Vagina (tissue), 2 donors: ENCODE measurements at regions not wholly inside any gene's neighbourhood (a gene's known extent, or its start where the extent isn't known, plus 50 kb on each side); places are given as distances from the start of the nearest gene placed in this dataset.

ENCODE experiments used
- POLR2A ChIP-seq, 2 donors: fragments of 450-650 bp; IDR thresholded peaks; one replicate each; pipeline ENCODE4 v1.6.1; 2017; ENCODE audit warnings: antibody characterized with exemption in 2 of 2, mild to moderate bottlenecking in 2 of 2, moderate library complexity in 2 of 2
- POLR2AphosphoS5 ChIP-seq, 2 donors: sonication (generic); formaldehyde crosslinking; IDR thresholded peaks; one replicate each; pipeline ENCODE4 v1.9.0; 2017; ENCODE audit warnings: antibody characterized with exemption in 2 of 2, mild to moderate bottlenecking in 2 of 2, low read depth in 1 of 2; ENCODE audit not compliant: insufficient read depth in 1 of 2
- TF ChIP-seq, protein P1 (sequence below), 3 experiments: fragments of 450-650 bp in 2 of 3; fragments of 200-600 bp in 1 of 3; sonication (generic) in 1 of 3; IDR thresholded peaks; one replicate each; pipeline ENCODE4 v1.5.1; 2017 to 2019; ENCODE audit warnings: antibody characterized with exemption in 3 of 3, mild to moderate bottlenecking in 2 of 3, moderate library complexity in 2 of 3

DNA sequence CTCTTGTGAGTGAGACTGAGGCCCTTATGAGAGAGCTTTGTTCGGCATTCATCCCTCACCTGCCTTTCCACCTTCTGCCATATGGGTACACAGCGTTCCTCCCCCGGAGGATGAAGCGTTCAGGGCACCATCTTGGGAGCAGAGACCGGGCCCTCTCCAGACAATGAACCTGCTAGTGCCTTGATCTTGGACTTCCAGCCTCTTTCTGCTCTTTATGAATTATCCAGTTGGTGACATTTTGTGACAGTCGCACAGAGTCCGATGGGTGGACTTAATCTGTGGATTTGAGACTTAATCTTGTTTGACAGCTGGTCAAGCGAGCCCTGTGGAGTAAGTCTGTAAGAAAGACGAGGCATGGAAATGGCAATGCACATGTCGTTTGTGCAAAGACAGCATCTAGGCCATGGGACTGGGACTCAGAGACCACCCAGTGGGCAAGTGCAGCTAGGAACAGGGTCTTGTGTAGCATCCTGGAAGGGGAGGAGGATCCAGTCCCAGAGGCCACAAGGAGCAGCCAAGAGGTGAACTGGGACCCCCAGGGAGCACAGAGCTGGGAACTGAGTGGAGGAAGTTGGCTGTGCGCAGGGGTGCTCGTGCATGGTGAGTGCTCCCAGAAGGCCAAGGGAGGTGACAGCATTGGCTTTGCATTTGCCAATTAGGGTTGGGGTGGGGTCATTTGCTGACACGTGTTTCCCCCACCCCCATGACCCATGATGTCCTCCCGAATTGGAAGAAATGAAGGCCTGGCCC, 69.5 kb upstream of the HDAC4 start:
- TF ChIP-seq POLR2A (IDR thresholded peaks at IDR 0.05) = no peak
- no peak for TF ChIP-seq POLR2AphosphoS5 (IDR thresholded peaks at IDR 0.05; ENCODE audit: insufficient read depth in 1 of 2, low read depth in 1 of 2)
- TF ChIP-seq, protein P1, sequence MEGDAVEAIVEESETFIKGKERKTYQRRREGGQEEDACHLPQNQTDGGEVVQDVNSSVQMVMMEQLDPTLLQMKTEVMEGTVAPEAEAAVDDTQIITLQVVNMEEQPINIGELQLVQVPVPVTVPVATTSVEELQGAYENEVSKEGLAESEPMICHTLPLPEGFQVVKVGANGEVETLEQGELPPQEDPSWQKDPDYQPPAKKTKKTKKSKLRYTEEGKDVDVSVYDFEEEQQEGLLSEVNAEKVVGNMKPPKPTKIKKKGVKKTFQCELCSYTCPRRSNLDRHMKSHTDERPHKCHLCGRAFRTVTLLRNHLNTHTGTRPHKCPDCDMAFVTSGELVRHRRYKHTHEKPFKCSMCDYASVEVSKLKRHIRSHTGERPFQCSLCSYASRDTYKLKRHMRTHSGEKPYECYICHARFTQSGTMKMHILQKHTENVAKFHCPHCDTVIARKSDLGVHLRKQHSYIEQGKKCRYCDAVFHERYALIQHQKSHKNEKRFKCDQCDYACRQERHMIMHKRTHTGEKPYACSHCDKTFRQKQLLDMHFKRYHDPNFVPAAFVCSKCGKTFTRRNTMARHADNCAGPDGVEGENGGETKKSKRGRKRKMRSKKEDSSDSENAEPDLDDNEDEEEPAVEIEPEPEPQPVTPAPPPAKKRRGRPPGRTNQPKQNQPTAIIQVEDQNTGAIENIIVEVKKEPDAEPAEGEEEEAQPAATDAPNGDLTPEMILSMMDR (IDR thresholded peaks at IDR 0.05) = no peak
